GM12892 (cell line): ENCODE measurements at regions not wholly inside any gene's neighbourhood (a gene's known extent, or its start where the extent isn't known, plus 50 kb on each side); places are given as distances from the start of the nearest gene placed in this dataset.

Source experiments
- POLR2A ChIP-seq: IDR thresholded peaks from 2 replicates; pipeline ENCODE4 v1.6.1; 2011; ENCODE audit warnings: low read depth, low read length, control low read depth
- POLR2AphosphoS5 ChIP-seq: IDR thresholded peaks from 2 replicates; pipeline ENCODE4 v1.6.1; 2011; ENCODE audit warnings: low read depth, low read length, control low read depth
- TAF1 ChIP-seq: IDR thresholded peaks from 2 replicates; pipeline ENCODE4 v1.6.1; 2011; ENCODE audit warnings: low read depth, mild to moderate bottlenecking, control low read depth, low read length, borderline replicate concordance

GRCh38 chr4:106551724-106552123, 183.1 kb upstream of the GIMD1 start:
- TF ChIP-seq POLR2AphosphoS5 (no peak), POLR2A (no peak), TAF1 (no peak)
